Right lobe of liver (tissue), 4 donors: ENCODE measurements at regions not wholly inside any gene's neighbourhood (a gene's known extent, or its start where the extent isn't known, plus 50 kb on each side); places are given as distances from the start of the nearest gene placed in this dataset.

Source experiments
- POLR2A ChIP-seq: fragments of 450-650 bp; IDR thresholded peaks from one replicate; pipeline ENCODE4 v1.6.1; 2017; ENCODE audit warnings: antibody characterized with exemption, mild to moderate bottlenecking
- TF ChIP-seq, protein P1 (sequence below), 4 donors: fragments of 200-600 bp in 3 of 4; fragments of 450-650 bp in 1 of 4; IDR thresholded peaks; one replicate each; pipeline versions ENCODE4 v1.5.1 to v1.8.0; 2016 to 2022; ENCODE audit warnings: antibody characterized with exemption in 4 of 4, mild to moderate bottlenecking in 2 of 4
- donor health status: DM: no; HTN: no; CAD: no.
- donor health status: DM: no; HTN: no; CAD: no.
- donor health status: DM: no; HTN: yes; CAD: no.

DNA sequence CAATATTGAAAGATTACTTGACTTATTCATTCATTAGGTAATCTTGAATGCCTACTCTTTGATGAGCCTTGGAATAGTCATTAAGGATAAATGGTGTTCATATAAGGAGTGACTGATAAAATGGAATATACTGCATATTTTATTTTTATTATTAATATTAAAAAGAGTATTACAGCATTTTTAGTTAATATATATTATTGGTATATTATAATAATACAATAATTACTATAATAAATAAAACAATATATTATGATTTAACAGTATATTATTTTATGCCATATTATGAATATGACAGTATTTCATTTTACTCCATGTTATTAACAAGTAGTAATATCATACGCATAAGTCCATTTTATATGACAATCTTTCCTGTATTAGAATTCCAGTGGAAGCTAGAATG is 490.8 kb upstream of the NFIA start:
- TF ChIP-seq, protein P1, sequence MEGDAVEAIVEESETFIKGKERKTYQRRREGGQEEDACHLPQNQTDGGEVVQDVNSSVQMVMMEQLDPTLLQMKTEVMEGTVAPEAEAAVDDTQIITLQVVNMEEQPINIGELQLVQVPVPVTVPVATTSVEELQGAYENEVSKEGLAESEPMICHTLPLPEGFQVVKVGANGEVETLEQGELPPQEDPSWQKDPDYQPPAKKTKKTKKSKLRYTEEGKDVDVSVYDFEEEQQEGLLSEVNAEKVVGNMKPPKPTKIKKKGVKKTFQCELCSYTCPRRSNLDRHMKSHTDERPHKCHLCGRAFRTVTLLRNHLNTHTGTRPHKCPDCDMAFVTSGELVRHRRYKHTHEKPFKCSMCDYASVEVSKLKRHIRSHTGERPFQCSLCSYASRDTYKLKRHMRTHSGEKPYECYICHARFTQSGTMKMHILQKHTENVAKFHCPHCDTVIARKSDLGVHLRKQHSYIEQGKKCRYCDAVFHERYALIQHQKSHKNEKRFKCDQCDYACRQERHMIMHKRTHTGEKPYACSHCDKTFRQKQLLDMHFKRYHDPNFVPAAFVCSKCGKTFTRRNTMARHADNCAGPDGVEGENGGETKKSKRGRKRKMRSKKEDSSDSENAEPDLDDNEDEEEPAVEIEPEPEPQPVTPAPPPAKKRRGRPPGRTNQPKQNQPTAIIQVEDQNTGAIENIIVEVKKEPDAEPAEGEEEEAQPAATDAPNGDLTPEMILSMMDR (IDR thresholded peaks at IDR 0.05) = no peak
- TF ChIP-seq POLR2A = no peak
